PC-9 (cell line): ENCODE measurements at regions not wholly inside any gene's neighbourhood (a gene's known extent, or its start where the extent isn't known, plus 50 kb on each side); places are given as distances from the start of the nearest gene placed in this dataset.

Source experiments
- CTCF ChIP-seq: fragments of 200-600 bp; sonication (generic); conservative IDR thresholded peaks from 2 replicates; pipeline ENCODE4 v1.6.1; 2017; ENCODE audit warnings: mixed run types, antibody characterized with exemption, mild to moderate bottlenecking, moderate library complexity
- EZH2 ChIP-seq: fragments of 200-600 bp; sonication (generic); IDR thresholded peaks from 2 replicates; pipeline ENCODE4 v1.8.0; 2017; ENCODE audit warnings: antibody characterized with exemption, low read depth

DNA sequence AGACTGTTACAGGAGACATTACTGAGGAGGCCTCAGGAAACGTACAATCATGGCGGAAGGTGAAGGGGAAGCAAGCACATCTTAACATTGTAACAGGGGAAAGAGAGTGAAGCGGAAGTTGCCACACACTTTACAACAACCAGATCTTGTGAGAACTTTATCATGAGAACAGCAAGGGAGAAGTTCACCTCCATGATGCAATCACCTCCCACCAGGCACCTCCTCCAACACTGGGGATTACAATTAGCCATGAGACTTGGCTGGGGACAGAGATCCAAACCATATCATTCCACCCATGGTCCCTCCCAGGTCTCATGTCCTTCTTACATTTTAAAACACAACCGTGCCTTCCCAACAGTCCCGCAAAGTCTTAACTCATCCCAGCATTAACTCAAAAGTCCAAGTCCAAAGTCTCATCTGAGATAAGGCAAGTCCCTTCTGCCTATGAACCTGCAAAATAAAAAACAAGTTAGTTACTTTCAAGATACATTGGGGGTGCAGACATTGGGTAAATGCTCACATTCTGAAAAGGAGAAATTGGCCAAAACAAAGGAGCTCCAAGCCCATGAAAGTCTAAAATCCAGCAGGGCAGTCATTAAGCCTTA lies 138.3 kb downstream of the TMEM161B start:
- TF ChIP-seq CTCF = no peak
- TF ChIP-seq EZH2 = no peak
